Testis (tissue), 2 donors: ENCODE measurements at regions not wholly inside any gene's neighbourhood (a gene's known extent, or its start where the extent isn't known, plus 50 kb on each side); places are given as distances from the start of the nearest gene placed in this dataset.

Experiments
- DNase-seq: peaks from one replicate; pipeline ENCODE4 v3.0.0-alpha.2; 2019
- H3K27ac ChIP-seq, 2 donors: fragments of 200-600 bp; sonication (generic); one replicate each; pipeline ENCODE4 v1.5.1; 2019
- H3K27me3 ChIP-seq: fragments of 200-600 bp; sonication (generic); one replicate; pipeline ENCODE4 v1.5.1; 2019
- H3K36me3 ChIP-seq: fragments of 200-600 bp; sonication (generic); one replicate; pipeline ENCODE4 v1.5.1; 2017; ENCODE audit warnings: low read depth; ENCODE audit errors: missing control alignments
- H3K4me1 ChIP-seq: fragments of 200-600 bp; sonication (generic); one replicate; pipeline ENCODE4 v1.5.1; 2019
- H3K4me3 ChIP-seq, 2 donors: fragments of 200-600 bp; sonication (generic); one replicate each; pipeline ENCODE4 v1.5.1; 2017 to 2019
- H3K9me3 ChIP-seq: fragments of 200-600 bp; sonication (generic); one replicate; pipeline ENCODE4 v1.5.1; 2017
- CTCF ChIP-seq, 3 experiments: fragments of 450-650 bp in 2 of 3; fragments of 200-600 bp in 1 of 3; sonication (generic) in 1 of 3; IDR thresholded peaks; one replicate each; pipeline ENCODE4 v1.5.1; 2016 to 2019; ENCODE audit warnings: antibody characterized with exemption in 3 of 3, mild to moderate bottlenecking in 2 of 3, moderate library complexity in 1 of 3
- POLR2A ChIP-seq: fragments of 450-650 bp; IDR thresholded peaks from one replicate; pipeline ENCODE4 v1.6.1; 2017; ENCODE audit warnings: antibody characterized with exemption, mild to moderate bottlenecking, moderate library complexity
- WGBS, 2 donors: methylation state at CpG; one replicate each; pipeline ENCODE4 v1.1.5; 2018; 5-methylcytosine and 5-hydroxymethylcytosine counted together
- intact Hi-C: fragments of 100-400 bp; cut with DNase I; formaldehyde crosslinking; loops from one replicate; pipeline ENCODE4 v1.15.1; 2023; ENCODE audit warnings: low total_unique reads

DNA sequence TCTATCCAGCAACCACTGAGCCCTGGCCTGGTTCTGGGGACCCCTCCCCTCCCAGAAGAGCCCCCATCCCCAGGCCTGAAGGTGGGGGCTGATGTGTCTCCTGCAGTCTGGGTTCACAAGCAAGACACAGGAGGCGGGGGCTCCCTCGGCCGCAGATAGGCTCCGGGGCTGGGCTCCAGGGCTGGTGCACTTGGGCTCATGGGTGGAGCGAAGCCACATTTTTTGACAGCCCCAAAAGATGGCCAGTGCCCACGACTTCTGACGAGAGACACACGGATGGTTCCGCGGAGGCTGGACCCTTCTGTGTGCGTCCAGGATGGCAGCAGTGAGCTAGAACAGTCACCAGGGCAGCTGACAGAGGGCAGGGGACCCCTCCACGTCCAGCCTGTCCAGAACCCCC lies 57.1 kb upstream of the GATA5 start:
- WGBS, 2 donors: 96% methylated on average over 12 of the region's 12 CpGs; no CpG with 5 or more reads in 1 of the 2 donors
- intact Hi-C loops: no loop called here

DNA sequence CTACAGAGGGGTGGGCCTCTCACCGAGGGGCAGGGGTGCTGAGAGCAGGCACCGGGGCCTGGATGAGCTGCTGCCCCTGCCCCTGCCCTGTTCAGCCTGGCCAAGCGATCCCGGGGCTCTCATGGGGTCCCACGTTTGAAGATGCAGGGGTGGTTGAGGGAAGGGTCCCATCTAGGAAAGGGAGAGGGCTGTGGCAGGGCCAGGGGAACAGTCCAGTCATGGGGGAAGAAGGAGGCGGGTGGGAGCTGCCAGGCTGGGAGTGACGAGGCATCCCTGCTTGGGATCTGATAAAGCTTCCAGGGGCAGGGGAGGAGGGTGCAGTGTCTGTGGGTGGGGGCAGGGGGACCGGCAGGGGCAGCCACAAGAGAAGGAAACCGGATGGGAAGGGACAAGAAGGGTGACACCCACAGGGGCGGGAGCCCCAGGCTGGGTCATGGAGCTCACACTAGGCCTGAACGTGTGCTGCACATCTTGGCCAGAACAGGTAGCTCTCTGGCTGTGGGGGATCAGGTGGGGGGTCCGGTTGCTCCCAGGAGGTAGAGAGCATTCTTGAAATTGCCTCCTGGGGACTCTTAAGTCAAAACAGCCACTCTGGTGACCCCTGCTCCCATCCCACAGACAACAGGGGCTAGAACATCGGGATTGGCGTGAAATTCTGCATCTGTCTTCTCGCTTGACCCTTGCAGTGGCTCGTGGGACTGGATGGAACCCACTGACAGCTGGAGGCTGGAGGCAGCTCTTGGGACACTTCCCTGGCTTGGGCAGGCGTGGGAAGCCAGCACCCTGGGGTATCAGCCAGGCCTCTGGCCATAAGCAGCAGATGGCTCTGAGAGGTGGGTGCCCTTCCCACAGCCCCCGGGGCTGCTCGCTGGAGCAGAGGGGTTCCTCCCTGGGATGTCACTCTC lies 58.0 kb upstream of the GATA5 start:
- TF ChIP-seq CTCF (IDR thresholded peaks at IDR 0.05) (no peak), POLR2A (no peak)
- Histone ChIP-seq H3K27ac (no peak overlapping the region), H3K4me1 (peaks cover 16% of the 10 kb centered on the region), H3K27me3 (no peaks in the 10 kb centered on the region), H3K4me3 (no peak overlapping the region), H3K9me3 (no peaks in the 10 kb centered on the region), H3K36me3 (no peaks in the 10 kb centered on the region)
- DNase-seq: no peak
- 83 to 93% methylated on average over 15 to 19 of the region's 19 CpGs for WGBS, 2 donors
- intact Hi-C loops: no loop called here

More for the DNA sequence above, 57.1 kb upstream of the GATA5 start:
- peaks cover 18% of the 10 kb centered on the region for H3K4me1 ChIP-seq
- H3K9me3 ChIP-seq: no peaks in the 10 kb centered on the region
- DNase-seq: no peak
- no peak overlapping the region for H3K4me3 ChIP-seq
- no peak overlapping the region for H3K27ac ChIP-seq
- H3K36me3 ChIP-seq: no peaks in the 10 kb centered on the region
- no peaks in the 10 kb centered on the region for H3K27me3 ChIP-seq
- TF ChIP-seq POLR2A (no peak), CTCF (IDR thresholded peaks at IDR 0.05) (no peak)

GRCh38 chr20:62534526-62535221 lies 58.9 kb upstream of the GATA5 start:
- H3K9me3 ChIP-seq: no peaks in the 10 kb centered on the region
- 86% methylated on average over 28 to 29 of the region's 29 CpGs for WGBS, 2 donors

DNA sequence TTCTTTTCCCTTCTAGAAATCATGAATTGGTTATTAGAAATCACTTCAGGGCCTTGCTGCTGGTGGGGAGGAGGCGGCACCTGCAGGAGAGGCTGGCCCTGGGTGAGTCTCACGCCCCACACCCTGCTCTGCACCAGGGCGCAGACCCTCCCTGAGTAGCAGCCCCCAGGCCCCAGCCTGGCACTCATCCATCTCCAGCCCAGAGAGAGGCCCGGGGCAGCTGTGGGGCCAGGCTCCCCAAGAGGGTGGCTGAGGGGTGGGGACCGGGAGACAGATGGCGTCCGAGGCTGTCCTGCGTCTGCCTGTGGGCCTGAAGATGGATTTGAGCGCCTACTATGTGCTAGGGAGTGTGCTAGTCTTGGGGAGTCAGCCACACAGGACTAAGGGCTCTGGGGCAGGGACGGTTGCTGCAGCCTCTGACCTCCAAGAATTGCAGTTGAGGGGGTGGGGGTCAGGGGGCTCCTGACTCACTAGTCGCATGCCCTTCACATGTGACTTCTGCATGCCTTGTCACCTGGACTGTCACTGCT lies 59.6 kb upstream of the GATA5 start:
- H3K36me3 ChIP-seq: no peaks in the 10 kb centered on the region
- no peak for TF ChIP-seq POLR2A
- TF ChIP-seq CTCF (IDR thresholded peaks at IDR 0.05): no peak
- H3K27ac ChIP-seq: no peak overlapping the region
- no peak for DNase-seq
- intact Hi-C loops: no loop called here
- H3K9me3 ChIP-seq: no peaks in the 10 kb centered on the region
- 81 to 83% methylated on average over 4 to 11 of the region's 11 CpGs for WGBS, 2 donors
- H3K4me3 ChIP-seq: no peak overlapping the region
- H3K27me3 ChIP-seq: no peaks in the 10 kb centered on the region
- peaks cover 12% of the 10 kb centered on the region for H3K4me1 ChIP-seq

More at GRCh38 chr20:62534526-62535221, 58.9 kb upstream of the GATA5 start:
- intact Hi-C loops: no loop called here
- Histone ChIP-seq H3K27me3 (no peaks in the 10 kb centered on the region), H3K4me1 (peaks cover 14% of the 10 kb centered on the region), H3K36me3 (no peaks in the 10 kb centered on the region), H3K27ac (no peak overlapping the region), H3K4me3 (no peak overlapping the region)
- DNase-seq: no peak
- TF ChIP-seq POLR2A (no peak), CTCF (IDR thresholded peaks at IDR 0.05) (no peak)
